GM13976 (cell line): ENCODE measurements at regions not wholly inside any gene's neighbourhood (a gene's known extent, or its start where the extent isn't known, plus 50 kb on each side); places are given as distances from the start of the nearest gene placed in this dataset.

Experiments
- DNase-seq: peaks from one replicate; pipeline ENCODE4 v3.0.0; 2012; ENCODE audit warnings: low spot score
- CTCF ChIP-seq: IDR thresholded peaks from 2 replicates; pipeline ENCODE4 v1.5.1; 2012; ENCODE audit warnings: borderline replicate concordance, mild to moderate bottlenecking; ENCODE audit not compliant: insufficient read depth; ENCODE audit errors: extremely low read depth, missing control alignments, control extremely low read depth
- in situ Hi-C: fragments of 300-500 bp; cut with MboI; formaldehyde crosslinking; loops from one replicate; pipeline ENCODE4 v1.12.0; 2022; ENCODE audit warnings: low sequenced_read_pairs, mixed read lengths, inconsistent platforms; ENCODE audit not compliant: unreplicated experiment

GRCh38 chr13:108026680-108027410 lies 188.5 kb downstream of the LIG4 start:
- in situ Hi-C loops: no loop called here
- no peak for TF ChIP-seq CTCF
- DNase-seq: no peak

DNA sequence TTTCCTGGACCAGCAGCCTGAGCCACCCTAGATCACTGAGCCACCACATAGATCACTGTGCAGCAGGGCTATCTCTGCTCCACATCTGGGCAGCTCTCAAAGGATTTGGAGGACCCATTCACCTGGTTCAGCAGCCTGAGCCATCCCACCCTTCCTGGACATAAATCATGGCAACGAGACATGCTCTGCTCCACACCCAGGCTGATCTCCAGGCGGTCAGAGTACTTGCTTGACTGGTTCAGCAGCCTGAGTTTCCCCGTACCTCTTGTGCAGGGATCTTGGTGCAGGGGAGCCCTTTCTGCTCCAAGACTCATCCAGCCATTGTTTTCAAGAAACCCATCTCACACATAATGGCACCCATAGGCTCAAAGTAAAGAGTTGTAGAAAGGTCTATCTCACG lies 195.3 kb downstream of the LIG4 start:
- TF ChIP-seq CTCF: no peak
- in situ Hi-C loops: no loop called here
- DNase-seq: no peak

GRCh38 chr13:108018371-108018870 lies 196.9 kb downstream of the LIG4 start:
- in situ Hi-C loops: no loop called here
- DNase-seq: no peak
- TF ChIP-seq CTCF: no peak

GRCh38 chr13:108006619-108007018 lies 208.7 kb downstream of the LIG4 start:
- DNase-seq: no peak
- no peak for TF ChIP-seq CTCF
- in situ Hi-C loops: no loop called here

DNA sequence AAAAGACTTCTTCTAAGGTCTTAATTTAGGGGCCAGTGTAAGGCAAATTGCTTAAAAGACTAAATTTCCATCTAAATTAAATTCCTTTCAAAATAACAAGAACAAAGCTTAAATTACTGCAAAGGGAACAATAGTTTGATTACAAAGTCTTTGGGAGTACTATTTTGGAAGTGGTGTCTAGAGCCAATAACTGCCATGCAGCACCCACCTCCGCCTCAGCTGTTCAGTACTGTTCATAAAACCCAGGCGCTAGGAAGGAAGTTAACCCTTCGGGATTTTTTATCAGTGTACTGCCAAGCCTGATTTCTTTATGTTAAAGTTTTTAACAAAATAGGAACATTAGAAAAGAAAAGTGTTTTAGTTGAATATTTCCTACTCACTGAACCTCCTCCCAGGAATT lies 210.1 kb downstream of the LIG4 start:
- no peak for TF ChIP-seq CTCF
- in situ Hi-C loops: no loop called here
- DNase-seq: no peak

- TF ChIP-seq CTCF: no peak
- no peak for DNase-seq
- in situ Hi-C loops: no loop called here
These were observed 211.7 kb downstream of the LIG4 start for GRCh38 chr13:108003626-108004025.

GRCh38 chr13:108000998-108001397 lies 214.3 kb downstream of the LIG4 start:
- no peak for TF ChIP-seq CTCF
- in situ Hi-C loops: no loop called here
- DNase-seq: no peak
